Inflammatory macrophage (primary cell): ENCODE measurements at regions not wholly inside any gene's neighbourhood (a gene's known extent, or its start where the extent isn't known, plus 50 kb on each side); places are given as distances from the start of the nearest gene placed in this dataset.
"Not testable (repeated sequence)": the region's sequence is repeated elsewhere in the genome, so short reads cannot be mapped to it uniquely, and the experiment has no call there.

ENCODE experiments used
- DNase-seq, 2 donors: peaks; one replicate each; pipeline ENCODE4 v3.0.0-alpha.2; 2020 to 2022

DNA sequence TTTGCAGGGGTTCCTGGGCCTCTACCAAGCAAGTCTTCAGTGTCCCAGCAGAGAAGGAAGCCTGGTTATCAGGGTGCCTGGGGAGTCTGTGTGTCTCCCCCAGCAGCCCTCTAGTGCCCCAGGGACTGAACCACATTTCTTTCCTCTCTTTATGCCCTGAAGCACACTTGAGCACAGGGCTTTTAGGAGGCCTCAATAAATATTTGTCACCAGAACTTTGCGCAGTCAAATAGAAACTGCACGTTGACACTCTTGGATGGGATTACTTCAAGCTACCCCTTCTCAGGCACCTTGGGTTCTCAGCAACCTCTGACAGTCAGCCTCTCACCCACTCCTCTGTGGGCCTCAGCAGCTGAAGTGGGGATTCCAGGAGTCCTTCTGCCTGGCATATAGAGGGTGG is 226.6 kb upstream of the HES1 start:
- DNase-seq, result no peak

- DNase-seq, result no peak
These were observed 225.6 kb upstream of the HES1 start for GRCh38 chr3:193910310-193910709.

- DNase-seq, result peak; percentile 48 to 67
These were observed 224.8 kb upstream of the HES1 start for GRCh38 chr3:193910886-193911738.

DNA sequence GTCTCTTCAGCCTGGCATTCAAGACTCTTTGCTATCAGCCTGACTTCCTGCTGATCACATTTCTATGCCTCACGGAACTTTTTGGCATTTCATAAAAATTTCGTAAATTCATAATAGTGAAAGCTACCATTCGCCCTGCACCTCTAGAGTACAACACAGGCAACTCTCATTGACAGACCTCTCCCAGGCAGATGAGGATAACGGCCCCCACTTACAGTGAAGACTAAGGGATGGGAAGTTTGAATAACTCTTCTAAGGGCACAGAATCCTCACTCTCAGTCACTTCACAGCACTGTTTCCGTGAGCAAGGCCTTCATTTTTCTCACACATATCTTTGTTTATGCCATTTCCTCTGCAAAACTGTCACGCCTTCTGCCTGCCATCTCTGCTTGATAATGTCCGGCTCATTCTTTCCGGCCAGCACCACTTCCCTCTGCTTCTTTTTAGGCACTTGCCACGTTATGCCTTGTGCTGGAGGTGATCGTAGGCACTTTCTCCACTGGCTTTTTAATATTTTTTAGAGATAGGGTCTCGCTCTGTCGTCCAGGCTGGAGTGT is 224.1 kb upstream of the HES1 start:
- no peak for DNase-seq

DNA sequence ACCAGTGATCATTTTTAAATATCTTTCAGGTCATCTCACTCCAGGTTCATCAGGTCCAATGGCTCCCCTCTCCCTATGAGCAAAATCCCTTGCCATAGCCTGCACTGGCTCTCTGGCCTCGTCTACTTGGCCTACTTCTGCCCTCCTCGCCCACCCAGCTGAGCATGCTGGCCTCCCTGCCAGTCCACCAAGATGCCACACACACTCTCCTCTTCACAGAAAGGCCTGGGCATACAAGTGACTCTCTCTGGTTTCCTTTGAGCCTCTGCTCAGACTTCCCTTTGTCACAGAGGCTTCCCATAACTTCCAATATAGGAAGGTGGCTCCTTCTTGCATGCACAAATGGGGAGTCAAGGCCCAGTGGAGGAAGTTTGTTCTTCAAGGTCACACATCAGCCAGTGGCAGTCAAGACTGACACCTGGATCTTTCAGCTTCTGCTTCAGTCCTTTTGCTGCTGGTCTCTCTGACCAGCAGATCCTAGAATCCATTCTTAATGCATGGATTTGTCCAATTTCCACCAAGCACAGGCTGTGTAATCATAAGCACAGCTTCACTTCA is 223.2 kb upstream of the HES1 start:
- DNase-seq, result no peak

DNA sequence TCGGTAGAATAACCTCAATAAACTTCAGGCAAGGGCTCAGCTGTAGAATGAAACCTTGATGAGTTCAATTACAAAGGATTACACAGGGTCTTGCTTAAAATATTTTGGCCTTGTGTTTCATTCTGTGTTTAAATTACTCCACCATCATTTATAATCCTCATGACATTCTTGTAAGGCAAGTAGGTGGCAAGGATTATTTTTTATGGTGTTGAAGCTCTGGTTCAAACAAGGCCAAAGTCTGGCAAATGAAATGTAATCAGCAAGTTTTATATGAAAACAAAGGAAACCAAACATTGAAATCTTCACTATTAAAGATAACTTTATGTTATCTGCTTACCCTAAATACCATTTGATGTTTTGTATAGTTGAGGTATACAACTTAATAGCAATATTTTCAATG is 221.3 kb upstream of the HES1 start:
- no peak for DNase-seq

DNA sequence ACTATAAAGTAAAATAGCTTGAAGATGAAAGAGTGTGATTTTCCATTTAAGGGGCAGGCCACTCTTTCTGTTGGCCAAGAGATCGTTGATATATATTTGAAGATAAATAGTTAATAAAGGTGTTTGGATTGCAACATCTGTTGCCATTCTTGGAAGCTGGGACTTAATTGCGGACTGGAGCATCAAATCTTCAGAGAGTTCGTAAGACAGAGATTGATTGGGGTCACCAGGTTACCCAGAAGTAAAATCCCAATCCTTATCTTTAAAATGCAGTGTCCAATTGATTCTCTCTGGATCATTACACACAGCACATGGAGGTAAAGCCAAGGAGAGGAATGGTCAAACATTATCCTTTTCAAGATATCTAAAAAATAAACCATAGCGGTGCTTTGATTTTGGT is 220.8 kb upstream of the HES1 start:
- no peak for DNase-seq

GRCh38 chr3:193915613-193916012 is 220.3 kb upstream of the HES1 start:
- no peak for DNase-seq

- DNase-seq, result no peak
These were observed 218.8 kb upstream of the HES1 start for GRCh38 chr3:193917158-193917557.

DNA sequence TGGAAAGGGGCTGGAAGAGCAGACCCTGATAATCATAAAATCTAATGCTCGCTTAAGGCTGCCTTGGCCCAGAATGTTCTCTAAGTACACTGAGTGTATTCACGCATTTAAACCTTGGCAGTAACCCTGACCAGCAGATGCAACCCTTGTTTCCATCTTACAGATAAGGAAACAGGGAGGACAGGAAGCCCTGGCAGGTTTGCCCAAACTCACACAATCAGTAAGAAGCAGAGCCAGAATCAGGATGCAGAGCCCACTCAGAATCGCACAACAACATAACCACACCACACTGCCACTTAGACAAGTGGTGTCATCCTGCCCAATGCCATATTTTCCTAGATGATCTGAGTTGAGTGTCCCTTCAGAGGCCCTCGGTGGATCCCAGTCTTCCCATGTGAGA is 214.5 kb upstream of the HES1 start:
- no peak for DNase-seq

GRCh38 chr3:193922034-193922774 is 213.7 kb upstream of the HES1 start:
- DNase-seq, result no peak

DNA sequence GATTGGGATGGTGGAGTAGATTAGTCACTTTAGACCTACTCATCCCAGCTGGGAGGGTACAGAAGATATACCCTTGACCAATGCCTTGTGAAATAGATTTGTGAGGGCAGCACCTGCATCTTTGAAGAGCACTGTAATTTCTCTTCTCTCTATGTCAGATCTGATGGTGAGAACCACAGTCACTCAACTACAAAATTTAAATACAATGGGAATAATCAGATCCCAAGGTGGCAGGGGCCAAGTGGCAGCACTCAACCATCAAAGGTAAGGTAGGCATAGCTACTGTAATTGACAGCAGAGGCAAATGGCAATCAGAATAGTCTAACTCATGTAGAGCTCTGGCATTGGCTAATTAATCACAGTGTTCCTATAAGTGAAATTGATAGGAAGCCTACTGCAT is 212.0 kb upstream of the HES1 start:
- DNase-seq, result not testable (repeated sequence)

GRCh38 chr3:193926071-193926470 is 209.9 kb upstream of the HES1 start:
- DNase-seq, result peak; percentile 71 to 76

- not testable (repeated sequence) for DNase-seq
These were observed 208.3 kb upstream of the HES1 start for GRCh38 chr3:193927413-193928206.

GRCh38 chr3:193928354-193929209 is 207.4 kb upstream of the HES1 start:
- no peak for DNase-seq

DNA sequence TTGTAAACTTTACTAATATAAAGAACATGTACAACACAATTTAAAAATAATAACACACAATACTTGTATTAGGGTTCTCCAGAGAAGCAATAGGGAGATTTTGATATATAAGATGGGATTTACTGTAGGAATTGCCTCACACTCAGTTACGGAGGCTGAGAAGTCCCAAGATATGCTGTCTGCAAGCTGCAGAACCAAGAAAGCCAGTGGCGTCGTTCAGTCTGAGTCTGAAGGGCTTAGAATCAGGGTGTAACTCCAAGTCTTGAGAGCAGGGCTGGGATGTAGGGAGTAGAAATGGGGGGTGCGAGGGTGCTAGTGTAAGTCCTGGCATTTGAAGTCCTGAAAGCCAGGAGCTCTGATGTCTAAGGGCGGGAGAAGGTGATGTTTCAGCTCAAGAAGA is 206.6 kb upstream of the HES1 start:
- no peak for DNase-seq

DNA sequence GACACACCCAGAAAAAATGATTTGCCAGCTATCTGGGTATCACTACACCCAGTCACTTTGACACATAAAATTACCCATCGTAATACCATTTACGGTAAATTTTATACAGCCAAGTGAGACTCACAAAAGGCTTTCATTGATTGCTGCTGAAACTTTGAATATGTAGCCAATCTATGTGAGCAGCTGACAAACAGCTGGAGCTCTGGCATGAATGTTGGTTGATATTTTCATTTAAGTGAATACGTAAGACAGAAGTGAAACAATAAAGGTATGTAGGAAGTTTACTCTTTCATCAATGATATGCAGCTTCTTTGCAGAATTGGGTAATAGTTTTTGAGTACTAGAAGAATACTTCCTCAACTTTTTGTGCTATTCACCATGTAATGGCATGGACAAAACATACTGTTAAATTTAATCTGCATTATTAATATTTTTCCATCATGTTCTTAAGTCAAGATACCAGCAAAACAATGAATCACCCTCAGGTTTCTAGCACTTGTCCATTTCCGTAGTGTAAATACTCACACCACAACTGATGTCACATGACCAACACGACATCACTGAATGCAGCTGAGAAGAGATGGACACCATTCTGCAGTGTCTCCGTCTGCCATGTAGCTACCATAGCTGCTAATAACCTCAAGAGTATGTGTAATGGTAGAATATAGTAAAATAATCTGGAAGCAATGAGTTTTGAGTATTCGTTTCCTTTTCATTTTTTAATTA is 205.9 kb upstream of the HES1 start:
- peak in 1 of 2 donors; percentile 33 for DNase-seq

DNA sequence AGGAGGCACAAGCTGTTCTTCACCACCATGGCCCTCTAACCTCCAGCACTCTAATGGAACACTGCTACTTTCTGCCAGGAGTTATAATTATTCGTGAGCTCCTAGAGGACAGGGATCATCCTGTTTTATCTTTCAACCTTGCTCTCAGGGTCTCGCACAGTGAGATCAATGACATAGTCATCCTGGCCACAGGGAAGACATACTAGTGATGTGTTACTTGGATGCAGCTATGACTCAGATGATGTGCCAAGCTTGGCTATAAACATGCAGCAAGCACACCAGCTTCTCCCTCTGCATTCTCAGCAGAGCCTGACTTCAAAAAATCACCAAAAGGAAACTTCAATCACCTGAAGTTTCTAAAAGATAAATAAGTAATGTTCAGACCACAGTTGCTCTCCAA is 203.8 kb upstream of the HES1 start:
- no peak for DNase-seq

- peak in 1 of 2 donors; percentile 8 for DNase-seq
These were observed 203.4 kb upstream of the HES1 start for GRCh38 chr3:193932576-193932975.

DNA sequence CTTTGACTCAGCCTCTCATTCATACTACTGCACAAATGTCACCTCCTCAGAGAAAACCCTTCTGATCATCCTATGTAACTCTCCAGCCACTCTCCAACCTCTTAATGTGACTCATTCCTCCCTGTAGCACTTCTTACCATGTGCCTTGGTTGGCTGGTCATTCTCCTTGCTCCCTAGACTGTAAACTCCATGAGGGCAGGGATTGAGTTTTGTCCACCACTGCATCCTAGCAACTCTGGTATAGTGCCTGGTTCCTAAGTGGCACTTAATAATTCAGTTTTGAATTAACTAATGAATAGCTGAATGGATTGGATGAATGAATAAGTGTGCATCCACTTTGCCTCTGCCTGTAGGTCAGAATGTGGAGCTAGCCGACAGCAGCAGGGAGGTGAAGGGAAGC is 202.5 kb upstream of the HES1 start:
- no peak for DNase-seq

- DNase-seq, result peak in 1 of 2 donors; percentile 69
These were observed 200.0 kb upstream of the HES1 start for GRCh38 chr3:193935916-193936315.
